Cardiac fibroblast (primary cell): ENCODE measurements at regions not wholly inside any gene's neighbourhood (a gene's known extent, or its start where the extent isn't known, plus 50 kb on each side); places are given as distances from the start of the nearest gene placed in this dataset.

Source experiments
- DNase-seq, 2 donors: peaks; one replicate each; pipeline versions ENCODE4 v3.0.0 to v3.0.0-alpha.2; 2010; ENCODE audit warnings: low read depth in 2 of 2
- H3K4me3 ChIP-seq, 2 donors: replicated peaks in 1 of 2; 1 replicate in 1 of 2; 2 replicates in 1 of 2; pipeline ENCODE4 v1.5.1; 2011; ENCODE audit warnings: low read depth in 2 of 2, low read length in 2 of 2, mild to moderate bottlenecking in 2 of 2, moderate library complexity in 1 of 2
- TF ChIP-seq, protein P1 (sequence below): IDR thresholded peaks from one replicate; pipeline ENCODE4 v1.5.1; 2011; ENCODE audit warnings: low read depth, mild to moderate bottlenecking, low read length, inconsistent platforms

DNA sequence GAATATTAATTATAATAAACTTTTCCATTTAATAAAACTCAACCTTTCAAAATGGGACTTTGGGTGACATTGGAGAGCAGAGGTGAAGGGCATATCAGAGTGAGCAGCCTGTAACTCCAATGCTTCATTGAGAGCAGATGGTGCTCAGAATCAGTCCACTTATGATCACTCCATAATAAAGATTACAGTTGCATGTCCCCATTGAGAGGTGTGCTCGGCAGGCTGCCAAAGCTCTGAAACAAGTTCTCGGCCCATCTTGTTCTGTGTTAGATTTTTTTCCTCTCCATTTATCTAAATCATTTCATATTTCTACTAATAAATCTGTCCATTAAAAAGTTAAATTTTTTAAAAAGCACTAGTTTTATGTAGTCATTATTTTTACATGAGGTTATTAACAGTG, 1786.4 kb upstream of the WWC1 start:
- TF ChIP-seq, protein P1, sequence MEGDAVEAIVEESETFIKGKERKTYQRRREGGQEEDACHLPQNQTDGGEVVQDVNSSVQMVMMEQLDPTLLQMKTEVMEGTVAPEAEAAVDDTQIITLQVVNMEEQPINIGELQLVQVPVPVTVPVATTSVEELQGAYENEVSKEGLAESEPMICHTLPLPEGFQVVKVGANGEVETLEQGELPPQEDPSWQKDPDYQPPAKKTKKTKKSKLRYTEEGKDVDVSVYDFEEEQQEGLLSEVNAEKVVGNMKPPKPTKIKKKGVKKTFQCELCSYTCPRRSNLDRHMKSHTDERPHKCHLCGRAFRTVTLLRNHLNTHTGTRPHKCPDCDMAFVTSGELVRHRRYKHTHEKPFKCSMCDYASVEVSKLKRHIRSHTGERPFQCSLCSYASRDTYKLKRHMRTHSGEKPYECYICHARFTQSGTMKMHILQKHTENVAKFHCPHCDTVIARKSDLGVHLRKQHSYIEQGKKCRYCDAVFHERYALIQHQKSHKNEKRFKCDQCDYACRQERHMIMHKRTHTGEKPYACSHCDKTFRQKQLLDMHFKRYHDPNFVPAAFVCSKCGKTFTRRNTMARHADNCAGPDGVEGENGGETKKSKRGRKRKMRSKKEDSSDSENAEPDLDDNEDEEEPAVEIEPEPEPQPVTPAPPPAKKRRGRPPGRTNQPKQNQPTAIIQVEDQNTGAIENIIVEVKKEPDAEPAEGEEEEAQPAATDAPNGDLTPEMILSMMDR = no peak
- no peak for DNase-seq
- H3K4me3 ChIP-seq = no peak overlapping the region

DNA sequence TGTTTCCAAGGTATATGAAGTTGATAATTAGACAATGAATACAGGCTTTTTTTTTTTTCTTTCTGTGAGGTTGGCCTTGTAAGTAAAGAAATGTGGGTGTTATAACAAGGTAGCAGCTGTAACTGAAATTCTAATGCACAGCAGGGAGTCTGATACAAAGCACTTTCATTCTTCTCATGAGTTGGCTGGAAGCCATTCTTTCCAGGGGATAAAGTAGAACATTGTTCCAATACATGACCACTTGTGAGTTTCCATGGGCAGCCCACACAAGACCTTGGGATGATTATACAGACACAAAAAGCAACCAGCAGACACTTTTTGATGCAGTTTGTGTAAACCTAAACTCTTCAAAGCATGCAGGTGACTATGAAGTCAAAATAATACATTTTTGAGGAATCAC, 1785.9 kb upstream of the WWC1 start:
- no peak overlapping the region for H3K4me3 ChIP-seq
- TF ChIP-seq, protein P1 = no peak
- DNase-seq = no peak

DNA sequence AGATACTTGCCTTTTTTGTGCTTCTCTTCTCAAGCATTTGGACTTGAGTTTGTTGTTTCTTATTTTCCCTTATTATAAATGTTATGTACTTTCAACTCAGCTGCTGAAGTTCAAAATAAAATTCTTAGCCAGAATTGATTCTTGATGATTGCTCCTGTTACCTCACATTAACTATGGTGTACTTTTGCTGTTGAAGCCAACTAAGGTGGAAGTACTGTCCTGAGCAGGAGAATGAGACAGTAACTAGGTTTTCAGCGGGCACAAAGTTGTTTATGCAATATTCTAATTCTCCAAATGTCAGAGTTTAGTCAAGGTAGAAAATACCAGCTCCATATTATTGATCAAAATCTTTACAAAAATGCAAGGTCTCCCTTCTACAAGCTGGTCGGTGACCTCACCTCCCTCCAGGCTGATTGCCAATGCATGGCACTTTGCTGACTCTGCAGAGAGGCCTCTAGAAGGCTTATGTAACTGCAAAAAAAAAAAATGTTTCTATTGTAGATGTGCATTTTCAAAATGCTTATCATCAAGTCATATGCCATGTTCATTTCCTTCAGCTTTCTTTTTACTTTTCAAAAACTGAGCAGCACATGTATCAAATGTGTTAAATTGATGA, 1783.5 kb upstream of the WWC1 start:
- TF ChIP-seq, protein P1 = no peak
- no peak overlapping the region for H3K4me3 ChIP-seq
- no peak for DNase-seq

DNA sequence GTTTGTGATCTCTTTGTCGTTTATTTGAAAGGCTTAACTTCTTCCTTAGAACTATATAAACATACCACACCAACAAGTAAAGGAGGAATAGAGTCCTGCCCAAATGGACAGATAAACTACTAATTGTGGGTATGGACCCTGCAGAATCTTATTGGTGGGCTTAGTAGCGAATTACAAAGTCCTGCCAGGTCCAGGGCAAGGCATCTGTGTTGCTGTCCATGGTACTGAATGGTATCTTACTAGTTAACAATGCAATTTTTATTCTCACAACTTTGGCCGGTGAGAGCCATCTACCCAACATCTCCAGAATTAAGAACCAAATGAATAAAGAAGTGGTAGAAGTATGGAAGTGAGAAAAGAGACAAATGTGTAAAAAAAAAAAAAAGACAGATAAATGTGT, 1782.4 kb upstream of the WWC1 start:
- no peak overlapping the region for H3K4me3 ChIP-seq
- TF ChIP-seq, protein P1 = no peak
- DNase-seq = peak; percentile 4 to 8

DNA sequence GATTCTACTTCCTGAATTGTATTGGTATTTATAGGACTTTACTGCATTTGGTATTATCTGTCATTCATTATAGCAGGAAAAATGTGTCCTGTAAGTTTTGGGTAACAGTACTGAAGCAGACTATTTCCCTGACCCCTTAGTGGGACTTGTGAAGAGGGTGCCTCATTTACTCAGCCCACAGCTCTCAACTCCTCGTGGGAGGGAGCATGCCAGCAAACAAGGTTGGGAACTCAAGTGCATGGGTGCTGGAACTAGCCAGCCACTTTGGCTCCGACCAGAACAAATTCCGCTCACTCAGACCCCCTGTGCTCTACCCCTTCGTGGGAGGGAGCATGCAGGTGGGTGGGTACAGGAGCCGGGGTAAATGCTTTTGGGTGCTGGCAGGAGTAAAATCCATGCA, 1773.5 kb upstream of the WWC1 start:
- TF ChIP-seq, protein P1 = no peak
- H3K4me3 ChIP-seq = no peak overlapping the region
- no peak for DNase-seq

DNA sequence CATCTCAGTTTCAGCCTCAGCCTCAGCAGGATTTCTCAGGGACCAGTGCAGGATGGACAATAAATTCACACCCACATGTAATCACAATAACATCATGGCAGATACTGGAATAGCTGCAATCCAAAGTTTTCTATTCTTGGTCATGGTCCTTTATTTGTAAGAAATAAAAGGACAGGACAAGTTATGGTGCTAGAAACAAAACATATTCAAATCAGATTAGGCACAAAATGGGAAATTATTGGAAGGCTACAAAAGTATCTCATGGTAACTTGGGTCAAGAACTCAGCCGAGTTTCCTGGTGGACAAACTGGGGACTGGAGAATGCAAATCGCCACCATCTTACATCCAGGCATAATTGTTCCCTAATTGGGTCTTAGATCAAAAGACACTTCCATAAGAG, 1768.2 kb upstream of the WWC1 start:
- TF ChIP-seq, protein P1 = no peak
- H3K4me3 ChIP-seq = no peak overlapping the region
- DNase-seq = no peak

DNA sequence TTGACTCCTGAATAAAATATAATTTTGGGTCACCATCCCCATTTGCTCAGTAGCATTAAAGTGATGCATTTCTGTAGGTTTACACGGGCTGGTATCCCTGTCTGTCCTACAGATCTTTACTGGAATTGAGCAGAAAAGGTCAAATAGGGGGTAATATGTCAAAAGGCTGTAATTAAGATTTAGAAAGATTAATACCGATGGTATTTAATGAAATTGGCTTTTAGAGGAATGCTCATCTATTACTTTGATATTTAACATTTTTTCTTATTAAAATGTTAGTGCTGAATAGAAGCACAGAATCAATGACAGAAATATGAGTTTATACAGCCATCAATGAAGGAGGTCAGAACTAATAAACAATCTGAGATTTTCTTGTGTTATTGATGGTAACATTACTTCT, 1762.2 kb upstream of the WWC1 start:
- H3K4me3 ChIP-seq = no peak overlapping the region
- no peak for DNase-seq
- TF ChIP-seq, protein P1 = no peak
